Prostate gland (tissue), 2 donors: ENCODE measurements at regions not wholly inside any gene's neighbourhood (a gene's known extent, or its start where the extent isn't known, plus 50 kb on each side); places are given as distances from the start of the nearest gene placed in this dataset.

Source experiments
- CTCF ChIP-seq, 4 experiments: fragments of 200-600 bp in 2 of 4; fragments of 450-650 bp in 2 of 4; sonication (generic) in 2 of 4; IDR thresholded peaks; 1 replicate in 3 of 4; 2 replicates in 1 of 4; pipeline ENCODE4 v1.5.1; 2016 to 2019; ENCODE audit warnings: antibody characterized with exemption in 4 of 4, mild to moderate bottlenecking in 2 of 4, moderate library complexity in 2 of 4
- POLR2A ChIP-seq: fragments of 450-650 bp; IDR thresholded peaks from one replicate; pipeline ENCODE4 v1.6.1; 2016; ENCODE audit warnings: antibody characterized with exemption, mild to moderate bottlenecking

GRCh38 chr6:12529364-12530019 lies 187.1 kb upstream of the PHACTR1 start:
- TF ChIP-seq CTCF (IDR thresholded peaks at IDR 0.05): no peak
- TF ChIP-seq POLR2A: no peak
